ENCODE measurements at regions not wholly inside any gene's neighbourhood (a gene's known extent, or its start where the extent isn't known, plus 50 kb on each side); places are given as distances from the start of the nearest gene placed in this dataset.

DNA sequence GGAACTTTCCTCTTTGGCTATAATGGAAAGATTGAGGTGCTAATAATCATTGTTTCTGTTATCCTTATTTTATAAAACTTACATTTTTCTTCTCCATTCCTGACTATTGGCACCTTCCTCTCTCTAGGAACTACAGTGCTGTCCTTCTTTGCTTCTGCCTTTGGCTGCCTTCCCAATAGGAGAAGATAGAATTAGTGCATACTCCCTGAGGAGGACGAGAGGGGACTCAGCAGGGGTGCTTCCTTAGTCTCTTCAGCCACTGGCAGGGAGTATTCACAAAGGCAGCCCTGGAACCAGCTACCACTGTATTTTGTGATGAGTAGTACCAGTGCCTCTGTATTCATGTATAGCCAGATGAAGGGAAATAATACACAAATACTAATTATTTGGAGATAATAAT lies 208.5 kb downstream of the FOXG1 start:
- H3K4me3 Mint-ChIP-seq: no peak overlapping the region
- no peaks in the 10 kb centered on the region for H3K27me3 ChIP-seq (replicated peaks in 1 of 4; ENCODE audit: control extremely low read depth in 1 of 4, control insufficient read depth in 3 of 4, insufficient read depth in 4 of 4, low read length in 3 of 4)
- ATAC-seq (ENCODE audit: low read depth): no peak
- H3K9me3 Mint-ChIP-seq (ENCODE audit: insufficient read depth): no peaks in the 10 kb centered on the region
- no peak overlapping the region for H3K4me3 ChIP-seq (ENCODE audit: control extremely low read depth in 1 of 5, extremely low read depth in 1 of 5, insufficient read depth in 1 of 5, low read depth in 2 of 5, low read length in 4 of 5)
- no peak overlapping the region for H3K27ac ChIP-seq (ENCODE audit: low read length in 2 of 2)
- no peaks in the 10 kb centered on the region for H4K20me1 ChIP-seq (ENCODE audit: control insufficient read depth, insufficient read depth, low read length, poor library complexity, severe bottlenecking)
- no peaks in the 10 kb centered on the region for H3K27me3 Mint-ChIP-seq
- intact Hi-C loops (cut with micrococcal nuclease): no loop called here
- no peaks in the 10 kb centered on the region for H3K36me3 ChIP-seq (replicated peaks in 1 of 2; ENCODE audit: control extremely low read depth in 1 of 2, control insufficient read depth in 1 of 2, extremely low read depth in 1 of 2, insufficient read depth in 2 of 2, low read length in 1 of 2)
- POLR2A ChIA-PET: no interaction called here
- H3K27ac Mint-ChIP-seq: no peak overlapping the region
- WGBS (ENCODE audit: insufficient coverage): no CpG with 5 or more reads among the region's 1 CpG
- H3K9me3 ChIP-seq (ENCODE audit: control extremely low read depth in 1 of 3, control insufficient read depth in 2 of 3, insufficient read depth in 1 of 3, low read length in 2 of 3): no peaks in the 10 kb centered on the region
- DNase-seq: no peak
- H2AFZ ChIP-seq (ENCODE audit: insufficient read depth, low read depth, low read length, poor library complexity, severe bottlenecking): no peak overlapping the region
- CTCF ChIA-PET: no interaction called here
- H3K9ac ChIP-seq (ENCODE audit: low read length): no peak overlapping the region
- no peaks in the 10 kb centered on the region for H3K4me1 ChIP-seq (ENCODE audit: control insufficient read depth in 2 of 2, insufficient read depth in 2 of 2, low read length in 2 of 2)
- no peak overlapping the region for H3K4me2 ChIP-seq (replicated peaks; ENCODE audit: low read depth, low read length, poor library complexity, severe bottlenecking)
- TF ChIP-seq EZH2 (IDR thresholded peaks at IDR 0.05; ENCODE audit: borderline replicate concordance, insufficient read depth, low read depth, low read length, poor library complexity, severe bottlenecking): no peak
- TF ChIP-seq, protein P1, sequence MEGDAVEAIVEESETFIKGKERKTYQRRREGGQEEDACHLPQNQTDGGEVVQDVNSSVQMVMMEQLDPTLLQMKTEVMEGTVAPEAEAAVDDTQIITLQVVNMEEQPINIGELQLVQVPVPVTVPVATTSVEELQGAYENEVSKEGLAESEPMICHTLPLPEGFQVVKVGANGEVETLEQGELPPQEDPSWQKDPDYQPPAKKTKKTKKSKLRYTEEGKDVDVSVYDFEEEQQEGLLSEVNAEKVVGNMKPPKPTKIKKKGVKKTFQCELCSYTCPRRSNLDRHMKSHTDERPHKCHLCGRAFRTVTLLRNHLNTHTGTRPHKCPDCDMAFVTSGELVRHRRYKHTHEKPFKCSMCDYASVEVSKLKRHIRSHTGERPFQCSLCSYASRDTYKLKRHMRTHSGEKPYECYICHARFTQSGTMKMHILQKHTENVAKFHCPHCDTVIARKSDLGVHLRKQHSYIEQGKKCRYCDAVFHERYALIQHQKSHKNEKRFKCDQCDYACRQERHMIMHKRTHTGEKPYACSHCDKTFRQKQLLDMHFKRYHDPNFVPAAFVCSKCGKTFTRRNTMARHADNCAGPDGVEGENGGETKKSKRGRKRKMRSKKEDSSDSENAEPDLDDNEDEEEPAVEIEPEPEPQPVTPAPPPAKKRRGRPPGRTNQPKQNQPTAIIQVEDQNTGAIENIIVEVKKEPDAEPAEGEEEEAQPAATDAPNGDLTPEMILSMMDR (IDR thresholded peaks at IDR 0.05): no peak
- H3K4me1 Mint-ChIP-seq: no peaks in the 10 kb centered on the region
- H3K79me2 ChIP-seq (ENCODE audit: control insufficient read depth, insufficient read depth, low read length): no peaks in the 10 kb centered on the region

- intact Hi-C loops (cut with micrococcal nuclease): no loop called here
- H3K27ac ChIP-seq (ENCODE audit: low read length in 2 of 2): no peak overlapping the region
- WGBS (ENCODE audit: insufficient coverage): no CpG with 5 or more reads among the region's 2 CpGs
- H2AFZ ChIP-seq (ENCODE audit: insufficient read depth, low read depth, low read length, poor library complexity, severe bottlenecking): no peak overlapping the region
- no peaks in the 10 kb centered on the region for H4K20me1 ChIP-seq (ENCODE audit: control insufficient read depth, insufficient read depth, low read length, poor library complexity, severe bottlenecking)
- Mint-ChIP-seq H3K4me1 (no peaks in the 10 kb centered on the region), H3K9me3 (ENCODE audit: insufficient read depth) (no peaks in the 10 kb centered on the region), H3K27ac (no peak overlapping the region), H3K4me3 (no peak overlapping the region), H3K27me3 (no peaks in the 10 kb centered on the region)
- TF ChIP-seq EZH2 (IDR thresholded peaks at IDR 0.05; ENCODE audit: borderline replicate concordance, insufficient read depth, low read depth, low read length, poor library complexity, severe bottlenecking): no peak
- TF ChIP-seq, protein P1 (IDR thresholded peaks at IDR 0.05): no peak
- ChIA-PET CTCF (no interaction called here), POLR2A (no interaction called here)
- H3K27me3 ChIP-seq (replicated peaks in 1 of 4; ENCODE audit: control extremely low read depth in 1 of 4, control insufficient read depth in 3 of 4, insufficient read depth in 4 of 4, low read length in 3 of 4): no peaks in the 10 kb centered on the region
- H3K36me3 ChIP-seq (replicated peaks in 1 of 2; ENCODE audit: control extremely low read depth in 1 of 2, control insufficient read depth in 1 of 2, extremely low read depth in 1 of 2, insufficient read depth in 2 of 2, low read length in 1 of 2): no peaks in the 10 kb centered on the region
- no peak overlapping the region for H3K9ac ChIP-seq (ENCODE audit: low read length)
- H3K4me1 ChIP-seq (ENCODE audit: control insufficient read depth in 2 of 2, insufficient read depth in 2 of 2, low read length in 2 of 2): no peaks in the 10 kb centered on the region
- no peaks in the 10 kb centered on the region for H3K9me3 ChIP-seq (ENCODE audit: control extremely low read depth in 1 of 3, control insufficient read depth in 2 of 3, insufficient read depth in 1 of 3, low read length in 2 of 3)
- DNase-seq (no peak), ATAC-seq (ENCODE audit: low read depth) (no peak)
- no peaks in the 10 kb centered on the region for H3K79me2 ChIP-seq (ENCODE audit: control insufficient read depth, insufficient read depth, low read length)
- no peak overlapping the region for H3K4me3 ChIP-seq (ENCODE audit: control extremely low read depth in 1 of 5, extremely low read depth in 1 of 5, insufficient read depth in 1 of 5, low read depth in 2 of 5, low read length in 4 of 5)
- no peak overlapping the region for H3K4me2 ChIP-seq (replicated peaks; ENCODE audit: low read depth, low read length, poor library complexity, severe bottlenecking)
Observed at GRCh38 chr14:28982228-28982627, 215.6 kb downstream of the FOXG1 start.

All from B cell (primary cell).